ENCODE measurements at regions not wholly inside any gene's neighbourhood (a gene's known extent, or its start where the extent isn't known, plus 50 kb on each side); places are given as distances from the start of the nearest gene placed in this dataset.

- intact Hi-C loops (cut with DNase I; ENCODE audit: low total_unique reads) = no loop called here
- no peaks in the 10 kb centered on the region for H3K36me3 ChIP-seq (ENCODE audit: low read depth, missing control alignments)
- no peaks in the 10 kb centered on the region for H3K9me3 ChIP-seq
- TF ChIP-seq POLR2A (IDR thresholded peaks at IDR 0.05) (no peak), CTCF (IDR thresholded peaks at IDR 0.05) (no peak)
- no peaks in the 10 kb centered on the region for H3K27me3 ChIP-seq
- no peak overlapping the region for H3K27ac ChIP-seq
- WGBS, 2 donors = 79 to 94% methylated on average over 2 to 3 of the region's 4 CpGs
- H3K4me1 ChIP-seq = no peaks in the 10 kb centered on the region
- H3K4me3 ChIP-seq = no peak overlapping the region
- no peak for DNase-seq
Observed at GRCh38 chrY:7725791-7726460, 814.4 kb upstream of the AMELY start.

GRCh38 chrY:7723991-7724632, 812.6 kb upstream of the AMELY start:
- H3K4me1 ChIP-seq = no peaks in the 10 kb centered on the region
- TF ChIP-seq CTCF (IDR thresholded peaks at IDR 0.05) (no peak), POLR2A (IDR thresholded peaks at IDR 0.05) (no peak)
- no peaks in the 10 kb centered on the region for H3K27me3 ChIP-seq
- 11 to 22% methylated on average over 1 of the region's 1 CpG for WGBS, 2 donors
- no peak overlapping the region for H3K4me3 ChIP-seq
- no peak for DNase-seq
- H3K27ac ChIP-seq = no peak overlapping the region
- intact Hi-C loops (cut with DNase I; ENCODE audit: low total_unique reads) = no loop called here
- no peaks in the 10 kb centered on the region for H3K36me3 ChIP-seq (ENCODE audit: low read depth, missing control alignments)
- H3K9me3 ChIP-seq = no peaks in the 10 kb centered on the region

GRCh38 chrY:7723127-7723526, 811.6 kb upstream of the AMELY start:
- H3K4me1 ChIP-seq = no peaks in the 10 kb centered on the region
- no peaks in the 10 kb centered on the region for H3K36me3 ChIP-seq (ENCODE audit: low read depth, missing control alignments)
- H3K27ac ChIP-seq = no peak overlapping the region
- no peaks in the 10 kb centered on the region for H3K27me3 ChIP-seq
- intact Hi-C loops (cut with DNase I; ENCODE audit: low total_unique reads) = no loop called here
- WGBS, 2 donors = 100% methylated on average over 2 of the region's 2 CpGs
- DNase-seq = no peak
- H3K9me3 ChIP-seq = no peaks in the 10 kb centered on the region
- H3K4me3 ChIP-seq = no peak overlapping the region
- TF ChIP-seq CTCF (IDR thresholded peaks at IDR 0.05) (no peak), POLR2A (IDR thresholded peaks at IDR 0.05) (no peak)

- no peak for TF ChIP-seq POLR2A (IDR thresholded peaks at IDR 0.05)
- no peak for TF ChIP-seq CTCF (IDR thresholded peaks at IDR 0.05)
- H3K36me3 ChIP-seq (ENCODE audit: low read depth, missing control alignments) = no peaks in the 10 kb centered on the region
- DNase-seq = peak; percentile 14
Observed at GRCh38 chrY:7722566-7722965, 811.0 kb upstream of the AMELY start.

GRCh38 chrY:7720974-7721373, 809.4 kb upstream of the AMELY start:
- intact Hi-C loops (cut with DNase I; ENCODE audit: low total_unique reads) = no loop called here
- DNase-seq = no peak
- Histone ChIP-seq H3K9me3 (no peaks in the 10 kb centered on the region), H3K4me1 (no peaks in the 10 kb centered on the region), H3K27ac (no peak overlapping the region), H3K27me3 (no peaks in the 10 kb centered on the region), H3K4me3 (no peak overlapping the region), H3K36me3 (ENCODE audit: low read depth, missing control alignments) (no peaks in the 10 kb centered on the region)
- TF ChIP-seq CTCF (IDR thresholded peaks at IDR 0.05) (no peak), POLR2A (IDR thresholded peaks at IDR 0.05) (no peak)
- 94 to 100% methylated on average over 1 of the region's 1 CpG for WGBS, 2 donors

More at GRCh38 chrY:7722566-7722965, 811.0 kb upstream of the AMELY start:
- intact Hi-C loops (cut with DNase I; ENCODE audit: low total_unique reads) = no loop called here
- Histone ChIP-seq H3K4me3 (no peak overlapping the region), H3K27me3 (no peaks in the 10 kb centered on the region), H3K9me3 (no peaks in the 10 kb centered on the region), H3K4me1 (no peaks in the 10 kb centered on the region), H3K27ac (no peak overlapping the region)
